ENCODE measurements at regions not wholly inside any gene's neighbourhood (a gene's known extent, or its start where the extent isn't known, plus 50 kb on each side); places are given as distances from the start of the nearest gene placed in this dataset.

DNA sequence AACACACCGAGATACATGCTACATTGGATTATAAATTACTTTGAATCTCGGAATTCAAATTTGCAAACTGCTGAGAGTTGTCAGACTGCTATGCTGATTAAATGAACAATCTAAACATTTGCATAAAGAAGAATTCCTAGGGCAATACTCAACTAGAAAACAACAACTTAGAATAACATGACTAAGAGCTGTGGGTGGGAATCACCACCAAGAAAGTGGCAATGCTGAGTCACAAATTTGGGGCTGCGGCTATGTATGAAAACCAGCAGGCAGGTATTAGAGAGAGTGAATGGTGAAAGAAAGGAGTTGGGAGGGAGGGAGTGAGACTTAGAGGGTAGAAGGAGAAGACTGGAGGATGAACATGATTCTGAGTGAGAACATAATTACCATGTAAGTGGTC lies 559.5 kb downstream of the PIK3C3 start:
- TF ChIP-seq, protein P1, sequence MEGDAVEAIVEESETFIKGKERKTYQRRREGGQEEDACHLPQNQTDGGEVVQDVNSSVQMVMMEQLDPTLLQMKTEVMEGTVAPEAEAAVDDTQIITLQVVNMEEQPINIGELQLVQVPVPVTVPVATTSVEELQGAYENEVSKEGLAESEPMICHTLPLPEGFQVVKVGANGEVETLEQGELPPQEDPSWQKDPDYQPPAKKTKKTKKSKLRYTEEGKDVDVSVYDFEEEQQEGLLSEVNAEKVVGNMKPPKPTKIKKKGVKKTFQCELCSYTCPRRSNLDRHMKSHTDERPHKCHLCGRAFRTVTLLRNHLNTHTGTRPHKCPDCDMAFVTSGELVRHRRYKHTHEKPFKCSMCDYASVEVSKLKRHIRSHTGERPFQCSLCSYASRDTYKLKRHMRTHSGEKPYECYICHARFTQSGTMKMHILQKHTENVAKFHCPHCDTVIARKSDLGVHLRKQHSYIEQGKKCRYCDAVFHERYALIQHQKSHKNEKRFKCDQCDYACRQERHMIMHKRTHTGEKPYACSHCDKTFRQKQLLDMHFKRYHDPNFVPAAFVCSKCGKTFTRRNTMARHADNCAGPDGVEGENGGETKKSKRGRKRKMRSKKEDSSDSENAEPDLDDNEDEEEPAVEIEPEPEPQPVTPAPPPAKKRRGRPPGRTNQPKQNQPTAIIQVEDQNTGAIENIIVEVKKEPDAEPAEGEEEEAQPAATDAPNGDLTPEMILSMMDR (conservative IDR thresholded peaks at IDR 0.05), result no peak
- TF ChIP-seq ZFX (IDR thresholded peaks at IDR 0.05), result no peak

Measured in C4-2B (cell line).